ENCODE measurements at regions not wholly inside any gene's neighbourhood (a gene's known extent, or its start where the extent isn't known, plus 50 kb on each side); places are given as distances from the start of the nearest gene placed in this dataset.

DNA sequence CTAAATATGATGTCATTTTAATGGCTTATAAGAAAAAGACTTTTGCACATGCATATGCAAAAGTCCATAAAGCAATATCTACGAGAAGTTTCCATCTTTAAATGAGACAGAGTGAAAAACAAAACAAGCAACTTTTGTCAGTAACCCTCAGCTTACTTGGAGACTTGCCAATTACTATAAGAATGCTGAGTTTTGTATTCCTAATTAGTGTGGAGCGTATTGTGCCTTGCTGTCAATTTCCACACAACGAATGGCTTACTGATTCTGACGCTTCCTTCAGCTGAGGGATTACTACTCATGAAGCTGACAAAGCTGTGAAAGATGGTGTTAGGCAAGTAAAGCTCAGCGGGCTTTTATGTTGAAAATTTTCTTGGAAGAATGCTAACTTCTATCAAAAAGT is 440.4 kb upstream of the ADAMTS5 start (continued):
- TF ChIP-seq, protein P1, sequence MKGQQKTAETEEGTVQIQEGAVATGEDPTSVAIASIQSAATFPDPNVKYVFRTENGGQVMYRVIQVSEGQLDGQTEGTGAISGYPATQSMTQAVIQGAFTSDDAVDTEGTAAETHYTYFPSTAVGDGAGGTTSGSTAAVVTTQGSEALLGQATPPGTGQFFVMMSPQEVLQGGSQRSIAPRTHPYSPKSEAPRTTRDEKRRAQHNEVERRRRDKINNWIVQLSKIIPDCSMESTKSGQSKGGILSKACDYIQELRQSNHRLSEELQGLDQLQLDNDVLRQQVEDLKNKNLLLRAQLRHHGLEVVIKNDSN (CRISPR knock-in tag; IDR thresholded peaks at IDR 0.05), result no peak
- no peak for TF ChIP-seq TRIM28 (IDR thresholded peaks at IDR 0.05)
- TF ChIP-seq ASH1L (IDR thresholded peaks at IDR 0.05; ENCODE audit: borderline replicate concordance, low read depth, partially characterized antibody), result no peak
- no peak for TF ChIP-seq SMAD3 (CRISPR knock-in tag; conservative IDR thresholded peaks at IDR 0.05)
- no peak for TF ChIP-seq DACH1 (IDR thresholded peaks at IDR 0.05; ENCODE audit: partially characterized antibody)

DNA sequence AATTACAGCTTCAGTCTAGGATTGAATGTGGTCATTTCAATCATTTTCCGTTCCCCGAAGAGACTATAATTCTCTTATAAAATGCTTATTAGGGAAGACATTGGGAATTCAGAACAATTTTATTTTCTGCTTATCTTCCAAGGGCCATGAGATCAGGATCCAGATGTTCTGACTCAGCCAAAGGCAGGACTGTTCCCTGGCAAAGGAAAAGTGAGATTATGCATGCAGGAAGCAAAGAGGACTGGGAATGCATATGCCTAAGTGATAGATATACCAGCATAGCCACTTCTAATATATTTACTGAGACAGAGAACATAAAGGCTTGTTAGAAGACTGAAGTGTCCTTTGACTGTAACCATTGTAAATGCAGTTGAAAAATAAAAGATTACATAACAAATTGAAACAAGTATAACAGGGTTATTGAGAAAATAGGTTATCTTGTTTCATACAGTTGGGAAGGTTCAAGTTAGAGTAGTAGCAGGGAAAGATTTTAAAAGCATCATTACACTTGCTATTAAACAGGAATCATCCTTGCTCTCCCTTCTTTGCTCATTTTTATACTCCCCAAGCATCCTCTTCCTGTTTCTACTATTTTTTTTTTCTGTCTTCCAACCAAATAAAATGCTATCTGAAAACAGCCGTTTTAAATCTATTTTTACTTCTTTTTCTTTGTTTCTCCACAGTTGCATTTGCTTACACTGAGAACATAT is 439.6 kb upstream of the ADAMTS5 start:
- ChIA-PET CTCF (ENCODE audit: low intra/inter-chr PET ratio) (no interaction called here), POLR2A (no interaction called here)
- Histone ChIP-seq H3K4me2 (ENCODE audit: insufficient read depth, low read length) (no peak overlapping the region), H3K27me3 (ENCODE audit: control insufficient read depth in 2 of 2, insufficient read depth in 2 of 2, low read length in 2 of 2) (no peaks in the 10 kb centered on the region), H3K4me1 (replicated peaks in 1 of 2; ENCODE audit: control insufficient read depth in 2 of 2, insufficient read depth in 2 of 2, low read length in 2 of 2) (no peaks in the 10 kb centered on the region), H2AFZ (ENCODE audit: low read depth, low read length) (no peak overlapping the region), H3K9me3 (replicated peaks; ENCODE audit: control insufficient read depth, insufficient read depth, low read depth, low read length) (no peaks in the 10 kb centered on the region; the same call in 1 of the 2 replicates), H3K9me1 (ENCODE audit: control insufficient read depth, insufficient read depth, low read length) (no peaks in the 10 kb centered on the region), H3K36me3 (ENCODE audit: control insufficient read depth, insufficient read depth, low read length) (no peaks in the 10 kb centered on the region), H3K4me3 (no peak overlapping the region), H3K9ac (ENCODE audit: insufficient read depth in 1 of 2, low read depth in 2 of 2, low read length in 2 of 2) (no peak overlapping the region), H3K79me2 (ENCODE audit: control insufficient read depth, insufficient read depth, low read length) (no peaks in the 10 kb centered on the region), H4K20me1 (replicated peaks; ENCODE audit: control insufficient read depth, insufficient read depth, low read length) (no peaks in the 10 kb centered on the region), H3K27ac (ENCODE audit: extremely low read depth, low read depth, low read length) (no peak overlapping the region)
- WGBS (ENCODE audit: insufficient coverage, low coverage, missing lambda C conversion rate), result 2% methylated on average over 3 of the region's 3 CpGs
- BruUV-seq (replicated peaks), result no TSS peak
- in situ Hi-C loops (cut with MboI) (no loop called here), intact Hi-C loops (cut with micrococcal nuclease) (no loop called here)
- ATAC-seq (no peak), DNase-seq (ENCODE audit: extremely low read depth in 1 of 4, low spot score in 3 of 4) (no peak), FAIRE-seq (no peak)
- TF ChIP-seq, protein P2, sequence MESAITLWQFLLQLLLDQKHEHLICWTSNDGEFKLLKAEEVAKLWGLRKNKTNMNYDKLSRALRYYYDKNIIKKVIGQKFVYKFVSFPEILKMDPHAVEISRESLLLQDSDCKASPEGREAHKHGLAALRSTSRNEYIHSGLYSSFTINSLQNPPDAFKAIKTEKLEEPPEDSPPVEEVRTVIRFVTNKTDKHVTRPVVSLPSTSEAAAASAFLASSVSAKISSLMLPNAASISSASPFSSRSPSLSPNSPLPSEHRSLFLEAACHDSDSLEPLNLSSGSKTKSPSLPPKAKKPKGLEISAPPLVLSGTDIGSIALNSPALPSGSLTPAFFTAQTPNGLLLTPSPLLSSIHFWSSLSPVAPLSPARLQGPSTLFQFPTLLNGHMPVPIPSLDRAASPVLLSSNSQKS (CRISPR knock-in tag; IDR thresholded peaks at IDR 0.05), result no peak
- no peak for TF ChIP-seq NFRKB (IDR thresholded peaks at IDR 0.05; ENCODE audit: low read depth)
- no peak for TF ChIP-seq ZNF668 (CRISPR knock-in tag; IDR thresholded peaks at IDR 0.05)
- TF ChIP-seq ZBTB7A (IDR thresholded peaks at IDR 0.05; ENCODE audit: borderline replicate concordance, control insufficient read depth, low read depth, low read length), result no peak
- TF ChIP-seq HDAC1 (IDR thresholded peaks at IDR 0.05), result no peak
- no peak for TF ChIP-seq YY1 (IDR thresholded peaks at IDR 0.05; ENCODE audit: borderline replicate concordance in 1 of 3, control insufficient read depth in 1 of 3, extremely low read depth in 1 of 3, insufficient read depth in 3 of 3, insufficient read length in 1 of 3, insufficient replicate concordance in 2 of 3, low read depth in 1 of 3, low read length in 2 of 3)
- TF ChIP-seq L3MBTL2 (IDR thresholded peaks at IDR 0.05), result no peak
- TF ChIP-seq CAMTA2 (CRISPR knock-in tag; conservative IDR thresholded peaks at IDR 0.05), result no peak
- no peak for TF ChIP-seq ZNF41 (CRISPR knock-in tag; conservative IDR thresholded peaks at IDR 0.05)
- TF ChIP-seq ELF2 (CRISPR knock-in tag; IDR thresholded peaks at IDR 0.05), result no peak
- TF ChIP-seq SP2 (IDR thresholded peaks at IDR 0.05; ENCODE audit: extremely low read depth, low read depth, low read length, poor library complexity, severe bottlenecking), result no peak
- TF ChIP-seq, protein P3, sequence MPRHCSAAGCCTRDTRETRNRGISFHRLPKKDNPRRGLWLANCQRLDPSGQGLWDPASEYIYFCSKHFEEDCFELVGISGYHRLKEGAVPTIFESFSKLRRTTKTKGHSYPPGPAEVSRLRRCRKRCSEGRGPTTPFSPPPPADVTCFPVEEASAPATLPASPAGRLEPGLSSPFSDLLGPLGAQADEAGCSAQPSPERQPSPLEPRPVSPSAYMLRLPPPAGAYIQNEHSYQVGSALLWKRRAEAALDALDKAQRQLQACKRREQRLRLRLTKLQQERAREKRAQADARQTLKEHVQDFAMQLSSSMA (CRISPR knock-in tag; IDR thresholded peaks at IDR 0.05), result no peak
- TF ChIP-seq ZFP1 (CRISPR knock-in tag; IDR thresholded peaks at IDR 0.05), result no peak
- TF ChIP-seq NR3C1 (CRISPR knock-in tag; IDR thresholded peaks at IDR 0.05), result no peak
- no peak for TF ChIP-seq NCOA4 (IDR thresholded peaks at IDR 0.05; ENCODE audit: partially characterized antibody)
- no peak for TF ChIP-seq PCBP1 (IDR thresholded peaks at IDR 0.05; ENCODE audit: low read depth, low read length, poor library complexity, severe bottlenecking)
